NT2/D1 (cell line): ENCODE measurements at regions not wholly inside any gene's neighbourhood (a gene's known extent, or its start where the extent isn't known, plus 50 kb on each side); places are given as distances from the start of the nearest gene placed in this dataset.

Source experiments
- DNase-seq: peaks from one replicate; pipeline ENCODE4 v3.0.0-alpha.2; 2011; ENCODE audit warnings: low read depth, low spot score
- H3K27me3 ChIP-seq: 2 replicates; pipeline ENCODE4 v1.6.0; 2011; ENCODE audit warnings: mild to moderate bottlenecking; ENCODE audit not compliant: insufficient read length, insufficient read depth
- H3K36me3 ChIP-seq: 2 replicates; pipeline ENCODE4 v1.6.1; 2011; ENCODE audit warnings: mild to moderate bottlenecking, low read length, mixed read lengths; ENCODE audit not compliant: insufficient read depth, insufficient read length
- H3K4me1 ChIP-seq: 2 replicates; pipeline ENCODE4 v1.5.1; 2011; ENCODE audit not compliant: insufficient read depth, insufficient read length
- H3K4me3 ChIP-seq: 2 replicates; pipeline ENCODE4 v1.5.1; 2011; ENCODE audit warnings: low read depth; ENCODE audit not compliant: insufficient read length
- H3K9ac ChIP-seq: 2 replicates; pipeline ENCODE4 v1.6.0; 2011; ENCODE audit warnings: low read depth; ENCODE audit not compliant: insufficient read length
- H3K9me3 ChIP-seq: 2 replicates; pipeline ENCODE4 v1.5.1; 2011; ENCODE audit warnings: mild to moderate bottlenecking, low read length; ENCODE audit not compliant: insufficient read depth
- SUZ12 ChIP-seq: IDR thresholded peaks from 2 replicates; pipeline ENCODE4 v1.6.1; 2011; ENCODE audit not compliant: insufficient read length, insufficient read depth; ENCODE audit errors: extremely low read depth
- YY1 ChIP-seq: IDR thresholded peaks from 2 replicates; pipeline ENCODE4 v1.6.1; 2011; ENCODE audit not compliant: insufficient read length, insufficient read depth
- ZNF274 ChIP-seq: IDR thresholded peaks from 2 replicates; pipeline ENCODE4 v1.6.1; 2011; ENCODE audit warnings: mild to moderate bottlenecking, low read depth, low read length

- Histone ChIP-seq H3K4me1 (peaks cover 2% of the 10 kb centered on the region), H3K36me3 (no peaks in the 10 kb centered on the region), H3K9me3 (no peaks in the 10 kb centered on the region), H3K9ac (no peak overlapping the region), H3K27me3 (no peaks in the 10 kb centered on the region), H3K4me3 (no peak overlapping the region)
- TF ChIP-seq YY1 (no peak), SUZ12 (no peak)
- DNase-seq, result no peak
These were observed 481.4 kb downstream of the TRIML1 start for GRCh38 chr4:188620608-188621007.

- H3K36me3 ChIP-seq, result no peaks in the 10 kb centered on the region
- H3K4me1 ChIP-seq, result peaks cover 2% of the 10 kb centered on the region
- TF ChIP-seq ZNF274, result no peak
- no peak for DNase-seq
- no peak overlapping the region for H3K9ac ChIP-seq
- H3K4me3 ChIP-seq, result no peak overlapping the region
- H3K27me3 ChIP-seq, result no peaks in the 10 kb centered on the region
- no peaks in the 10 kb centered on the region for H3K9me3 ChIP-seq
These were observed 484.1 kb downstream of the TRIML1 start for GRCh38 chr4:188623314-188623854.

GRCh38 chr4:188624370-188624769 is 485.1 kb downstream of the TRIML1 start:
- Histone ChIP-seq H3K4me1 (peaks cover 1% of the 10 kb centered on the region), H3K9me3 (no peaks in the 10 kb centered on the region), H3K36me3 (no peaks in the 10 kb centered on the region), H3K4me3 (no peak overlapping the region), H3K9ac (no peak overlapping the region), H3K27me3 (no peaks in the 10 kb centered on the region)
- TF ChIP-seq ZNF274 (no peak), YY1 (no peak), SUZ12 (no peak)
- no peak for DNase-seq

- no peak overlapping the region for H3K4me3 ChIP-seq
- no peak overlapping the region for H3K9ac ChIP-seq
- H3K27me3 ChIP-seq, result no peaks in the 10 kb centered on the region
- no peak for TF ChIP-seq SUZ12
- no peak for TF ChIP-seq YY1
- no peak for TF ChIP-seq ZNF274
- no peaks in the 10 kb centered on the region for H3K36me3 ChIP-seq
- peaks cover 8% of the 10 kb centered on the region; the same call in 1 of the 2 replicates for H3K9me3 ChIP-seq
- no peak for DNase-seq
- H3K4me1 ChIP-seq, result no peaks in the 10 kb centered on the region
These were observed 488.7 kb downstream of the TRIML1 start for GRCh38 chr4:188627892-188628291.

GRCh38 chr4:188639479-188640100 is 500.3 kb downstream of the TRIML1 start:
- Histone ChIP-seq H3K9me3 (no peaks in the 10 kb centered on the region), H3K9ac (no peak overlapping the region), H3K4me3 (no peak overlapping the region), H3K4me1 (no peaks in the 10 kb centered on the region), H3K36me3 (no peaks in the 10 kb centered on the region), H3K27me3 (no peaks in the 10 kb centered on the region)
- DNase-seq, result no peak
- TF ChIP-seq YY1, result no peak
- TF ChIP-seq ZNF274, result no peak
- TF ChIP-seq SUZ12, result no peak

- H3K27me3 ChIP-seq, result no peaks in the 10 kb centered on the region
- H3K4me1 ChIP-seq, result no peaks in the 10 kb centered on the region
- no peak overlapping the region for H3K9ac ChIP-seq
- no peaks in the 10 kb centered on the region for H3K9me3 ChIP-seq
- no peaks in the 10 kb centered on the region for H3K36me3 ChIP-seq
- no peak overlapping the region for H3K4me3 ChIP-seq
- DNase-seq, result no peak
- TF ChIP-seq SUZ12, result no peak
- no peak for TF ChIP-seq YY1
These were observed 508.7 kb downstream of the TRIML1 start for GRCh38 chr4:188647820-188648370.

GRCh38 chr4:188649635-188650034 is 510.4 kb downstream of the TRIML1 start:
- TF ChIP-seq SUZ12 (no peak), ZNF274 (no peak), YY1 (no peak)
- Histone ChIP-seq H3K27me3 (no peaks in the 10 kb centered on the region), H3K36me3 (no peaks in the 10 kb centered on the region), H3K9me3 (no peaks in the 10 kb centered on the region), H3K4me3 (no peak overlapping the region), H3K4me1 (no peaks in the 10 kb centered on the region), H3K9ac (no peak overlapping the region)
- DNase-seq, result no peak

GRCh38 chr4:188650516-188650915 is 511.3 kb downstream of the TRIML1 start:
- TF ChIP-seq SUZ12, result no peak

More at GRCh38 chr4:188650516-188650915, 511.3 kb downstream of the TRIML1 start:
- Histone ChIP-seq H3K4me3 (no peak overlapping the region), H3K9ac (no peak overlapping the region), H3K27me3 (no peaks in the 10 kb centered on the region), H3K36me3 (no peaks in the 10 kb centered on the region), H3K4me1 (no peaks in the 10 kb centered on the region), H3K9me3 (no peaks in the 10 kb centered on the region)
- no peak for DNase-seq
